Endothelial cell of umbilical vein (primary cell): ENCODE measurements at regions not wholly inside any gene's neighbourhood (a gene's known extent, or its start where the extent isn't known, plus 50 kb on each side); places are given as distances from the start of the nearest gene placed in this dataset.
"Not testable (repeated sequence)": the region's sequence is repeated elsewhere in the genome, so short reads cannot be mapped to it uniquely, and the experiment has no call there.

ENCODE experiments used
- BruUV-seq: library from RNA; stranded (reverse); fragments of 400-500 nt; replicated peaks from 2 replicates; lab custom pipeline; 2021; lab: Mats Ljungman, UMichigan
- CTCF ChIA-PET: fragments of 300-600, 350-600 bp; sonication (Branson Sonifier 250); formaldehyde crosslinking; loops from one replicate; lab custom pipeline; 2021; ENCODE audit warnings: antibody characterized with exemption, inconsistent platforms; lab: Charles Lee
- POLR2A ChIA-PET: fragments of 300-600, 350-600 bp; sonication (Branson Sonifier 250); formaldehyde crosslinking; loops from one replicate; lab custom pipeline; 2021; ENCODE audit warnings: antibody characterized with exemption, inconsistent platforms; lab: Charles Lee
- DNase-seq: peaks from one replicate; pipeline ENCODE4 v3.0.0-alpha.2; 2011; ENCODE audit warnings: low read depth, low spot score
- FAIRE-seq: peaks from 2 replicates; lab custom pipeline; 2011; peaks lifted over from hg19 to GRCh38; lab: Jason Lieb, UNC
- H2AFZ ChIP-seq: 2 replicates; pipeline ENCODE4 v1.6.0; 2012; ENCODE audit warnings: low read depth, low read length, control low read depth, inconsistent platforms
- H3K27ac ChIP-seq: 2 replicates; pipeline ENCODE4 v1.5.1; 2011; ENCODE audit warnings: low read depth, mild to moderate bottlenecking, control low read depth, low read length, moderate library complexity; ENCODE audit not compliant: insufficient read depth
- H3K27me3 ChIP-seq, 2 experiments: 2 replicates each; pipeline versions ENCODE4 v1.6.0 to v1.6.1; 2011; ENCODE audit warnings: low read length in 2 of 2, mixed read lengths in 1 of 2; ENCODE audit not compliant: control insufficient read depth in 2 of 2, insufficient read depth in 2 of 2
- H3K36me3 ChIP-seq, 2 experiments: 2 replicates in 1 of 2; 3 replicates in 1 of 2; pipeline ENCODE4 v1.5.1; 2011; ENCODE audit warnings: low read length in 2 of 2, mild to moderate bottlenecking in 1 of 2, moderate library complexity in 1 of 2; ENCODE audit not compliant: control insufficient read depth in 2 of 2, insufficient read depth in 2 of 2; ENCODE audit errors: extremely low read depth in 1 of 2
- H3K4me1 ChIP-seq: 3 replicates; pipeline ENCODE4 v1.5.1; 2011; ENCODE audit warnings: mild to moderate bottlenecking, low read length; ENCODE audit not compliant: control insufficient read depth, insufficient read depth; ENCODE audit errors: extremely low read depth
- H3K4me2 ChIP-seq: 2 replicates; pipeline ENCODE4 v1.6.1; 2011; ENCODE audit warnings: low read length, control low read depth, mixed read lengths; ENCODE audit not compliant: insufficient read depth
- H3K4me3 ChIP-seq, 3 experiments: fragments of 200-600 bp in 1 of 3; sonication (generic), shearing (Covaris generic) in 1 of 3; replicated peaks in 1 of 3; 2 replicates each; pipeline ENCODE4 v1.5.1; 2011 to 2016; ENCODE audit warnings: control low read depth in 3 of 3, low read length in 3 of 3, mild to moderate bottlenecking in 2 of 3, inconsistent platforms in 1 of 3, low read depth in 1 of 3, moderate library complexity in 1 of 3; ENCODE audit not compliant: insufficient read depth in 1 of 3
- H3K79me2 ChIP-seq: 2 replicates; pipeline ENCODE4 v1.6.0; 2012; ENCODE audit warnings: low read length, inconsistent platforms; ENCODE audit not compliant: control insufficient read depth, insufficient read depth
- H3K9ac ChIP-seq: replicated peaks from 2 replicates; pipeline ENCODE3; 2011; ENCODE audit warnings: low read length, control low read depth; ENCODE audit not compliant: insufficient read depth; ENCODE audit errors: extremely low read depth
- H3K9me1 ChIP-seq: replicated peaks from 3 replicates; pipeline ENCODE4 v1.6.0; 2011; ENCODE audit warnings: mild to moderate bottlenecking, low read length; ENCODE audit not compliant: control insufficient read depth, insufficient read depth; ENCODE audit errors: extremely low read depth
- H3K9me3 ChIP-seq: replicated peaks from 2 replicates; pipeline ENCODE4 v1.5.1; 2012; ENCODE audit warnings: low read length, inconsistent platforms; ENCODE audit not compliant: control insufficient read depth, insufficient read depth
- H4K20me1 ChIP-seq: replicated peaks from 2 replicates; pipeline ENCODE3; 2011; ENCODE audit warnings: mild to moderate bottlenecking, low read length; ENCODE audit not compliant: control insufficient read depth, insufficient read depth; ENCODE audit errors: extremely low read depth
- CTCF ChIP-seq, 2 donors: IDR thresholded peaks; 1 replicate in 1 of 2; 2 replicates in 1 of 2; pipeline ENCODE4 v1.5.1; 2011; ENCODE audit warnings: low read length in 2 of 2, mild to moderate bottlenecking in 2 of 2, moderate library complexity in 2 of 2, control low read depth in 1 of 2, inconsistent platforms in 1 of 2, low read depth in 1 of 2; ENCODE audit not compliant: insufficient read depth in 1 of 2; ENCODE audit errors: extremely low read depth in 1 of 2
- EZH2 ChIP-seq: IDR thresholded peaks from 2 replicates; pipeline ENCODE4 v1.6.1; 2012; ENCODE audit warnings: borderline replicate concordance, low read depth, mild to moderate bottlenecking, moderate library complexity, low read length, inconsistent platforms; ENCODE audit not compliant: severe bottlenecking
- FOS ChIP-seq: IDR thresholded peaks from 2 replicates; pipeline ENCODE4 v1.6.1; 2011; ENCODE audit warnings: mild to moderate bottlenecking, low read length, moderate library complexity, borderline replicate concordance; ENCODE audit not compliant: insufficient read depth
- POLR2AphosphoS5 ChIP-seq: IDR thresholded peaks from 2 replicates; pipeline ENCODE4 v1.6.1; 2012; ENCODE audit warnings: low read depth, mild to moderate bottlenecking, control low read depth, low read length, moderate library complexity; ENCODE audit not compliant: insufficient read depth
- dilution Hi-C: fragments of 300-500 bp; cut with MboI; formaldehyde crosslinking; loops from one replicate; pipeline ENCODE4 v1.15.0; 2019; ENCODE audit warnings: low sequenced_read_pairs; ENCODE audit not compliant: extremely low pct_ligation_motif_present
- intact Hi-C: fragments of 100-400 bp; cut with micrococcal nuclease; formaldehyde crosslinking; loops from one replicate; pipeline ENCODE4 v1.10.0; 2022
- TF ChIP-seq, protein P1 (sequence below): IDR thresholded peaks from 2 replicates; pipeline ENCODE4 v1.6.1; 2011; ENCODE audit not compliant: insufficient read depth, insufficient read length

- dilution Hi-C loops (no loop called here), intact Hi-C loops (no loop called here)
- H3K9me3 ChIP-seq = no peaks in the 10 kb centered on the region
- H3K27ac ChIP-seq = no peak overlapping the region
- no peaks in the 10 kb centered on the region for H3K79me2 ChIP-seq
- DNase-seq (no peak), FAIRE-seq (no peak)
- ChIA-PET CTCF (no interaction called here), POLR2A (no interaction called here)
- no peaks in the 10 kb centered on the region for H3K27me3 ChIP-seq
- no peaks in the 10 kb centered on the region for H3K36me3 ChIP-seq
- TF ChIP-seq, protein P1, sequence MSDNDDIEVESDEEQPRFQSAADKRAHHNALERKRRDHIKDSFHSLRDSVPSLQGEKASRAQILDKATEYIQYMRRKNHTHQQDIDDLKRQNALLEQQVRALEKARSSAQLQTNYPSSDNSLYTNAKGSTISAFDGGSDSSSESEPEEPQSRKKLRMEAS = no peak
- TF ChIP-seq POLR2AphosphoS5 (no peak), CTCF (IDR thresholded peaks at IDR 0.05; ENCODE audit: extremely low read depth in 1 of 2, insufficient read depth in 1 of 2, low read depth in 1 of 2, low read length in 2 of 2) (no peak), FOS (no peak), EZH2 (no peak)
- H3K9me1 ChIP-seq = no peaks in the 10 kb centered on the region
- no peaks in the 10 kb centered on the region for H3K4me1 ChIP-seq
- H4K20me1 ChIP-seq = no peaks in the 10 kb centered on the region
- no TSS peak for BruUV-seq
- no peak overlapping the region for H3K9ac ChIP-seq
- no peak overlapping the region for H3K4me2 ChIP-seq
- no peak overlapping the region for H3K4me3 ChIP-seq
- H2AFZ ChIP-seq = no peak overlapping the region
Observed at GRCh38 chrX:114058988-114059418, 524.9 kb upstream of the HTR2C start.

DNA sequence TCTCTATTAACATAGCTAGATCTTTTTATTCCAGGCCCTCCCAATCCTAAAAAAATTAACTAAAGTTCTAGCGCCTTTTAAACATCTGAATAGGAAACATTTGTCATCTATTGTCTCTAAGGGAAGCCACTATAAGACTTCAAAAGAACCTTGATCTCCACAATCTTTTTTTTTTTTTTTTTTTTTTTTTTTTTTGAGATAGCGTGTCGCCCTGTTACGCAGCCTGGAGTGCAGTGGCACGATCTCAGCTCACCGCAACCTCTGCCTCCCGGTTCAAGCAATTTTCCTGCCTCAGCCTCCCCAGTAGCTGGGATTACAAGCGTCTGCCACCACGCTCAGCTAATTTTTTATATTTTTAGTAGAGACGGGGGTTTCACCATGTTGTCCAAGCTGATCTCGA lies 526.5 kb upstream of the HTR2C start:
- H3K27me3 ChIP-seq, dilution Hi-C loops, H3K4me1 ChIP-seq, H3K9me3 ChIP-seq, CTCF ChIA-PET, H4K20me1 ChIP-seq, H3K27ac ChIP-seq, H3K4me3 ChIP-seq, DNase-seq, BruUV-seq, FAIRE-seq, H3K79me2 ChIP-seq, intact Hi-C loops, H3K9me1 ChIP-seq, H3K36me3 ChIP-seq, H3K4me2 ChIP-seq, POLR2A ChIA-PET, H2AFZ ChIP-seq, H3K9ac ChIP-seq: not testable (repeated sequence)
